ENCODE measurements at regions not wholly inside any gene's neighbourhood (a gene's known extent, or its start where the extent isn't known, plus 50 kb on each side); places are given as distances from the start of the nearest gene placed in this dataset.

DNA sequence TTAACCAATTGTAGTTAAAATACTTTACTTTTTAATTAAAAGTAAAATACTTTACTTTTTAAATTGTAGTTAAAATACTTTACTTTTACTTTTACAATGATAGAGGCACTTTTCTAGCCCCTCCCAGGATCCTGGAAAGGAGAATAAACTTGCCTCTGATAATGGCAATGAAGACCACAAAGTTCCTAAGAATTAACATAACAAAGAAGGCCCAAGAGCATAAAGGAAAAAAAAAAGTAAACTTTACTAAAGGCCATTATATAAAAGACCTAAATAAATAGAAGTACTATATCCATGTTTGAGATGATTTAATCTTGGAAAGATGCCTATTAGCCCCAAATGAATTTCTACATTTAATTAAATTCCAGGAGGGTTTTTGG is 129.1 kb upstream of the THY1 start:
- TF ChIP-seq, protein P1, sequence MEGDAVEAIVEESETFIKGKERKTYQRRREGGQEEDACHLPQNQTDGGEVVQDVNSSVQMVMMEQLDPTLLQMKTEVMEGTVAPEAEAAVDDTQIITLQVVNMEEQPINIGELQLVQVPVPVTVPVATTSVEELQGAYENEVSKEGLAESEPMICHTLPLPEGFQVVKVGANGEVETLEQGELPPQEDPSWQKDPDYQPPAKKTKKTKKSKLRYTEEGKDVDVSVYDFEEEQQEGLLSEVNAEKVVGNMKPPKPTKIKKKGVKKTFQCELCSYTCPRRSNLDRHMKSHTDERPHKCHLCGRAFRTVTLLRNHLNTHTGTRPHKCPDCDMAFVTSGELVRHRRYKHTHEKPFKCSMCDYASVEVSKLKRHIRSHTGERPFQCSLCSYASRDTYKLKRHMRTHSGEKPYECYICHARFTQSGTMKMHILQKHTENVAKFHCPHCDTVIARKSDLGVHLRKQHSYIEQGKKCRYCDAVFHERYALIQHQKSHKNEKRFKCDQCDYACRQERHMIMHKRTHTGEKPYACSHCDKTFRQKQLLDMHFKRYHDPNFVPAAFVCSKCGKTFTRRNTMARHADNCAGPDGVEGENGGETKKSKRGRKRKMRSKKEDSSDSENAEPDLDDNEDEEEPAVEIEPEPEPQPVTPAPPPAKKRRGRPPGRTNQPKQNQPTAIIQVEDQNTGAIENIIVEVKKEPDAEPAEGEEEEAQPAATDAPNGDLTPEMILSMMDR (IDR thresholded peaks at IDR 0.05), result no peak
- TF ChIP-seq POLR2A (IDR thresholded peaks at IDR 0.05), result no peak
